CD4-positive, alpha-beta memory T cell (primary cell): ENCODE measurements at regions not wholly inside any gene's neighbourhood (a gene's known extent, or its start where the extent isn't known, plus 50 kb on each side); places are given as distances from the start of the nearest gene placed in this dataset.

Experiments
- CTCF ChIA-PET: fragments of 350-600 bp; sonication (Branson Sonifier 250); formaldehyde crosslinking; loops from one replicate; lab custom pipeline; 2021; ENCODE audit warnings: inconsistent platforms; ENCODE audit not compliant: partially characterized antibody; lab: Charles Lee
- POLR2A ChIA-PET: fragments of 350-600 bp; sonication (Branson Sonifier 250); formaldehyde crosslinking; loops from one replicate; lab custom pipeline; 2021; ENCODE audit not compliant: partially characterized antibody; lab: Charles Lee
- DNase-seq, 5 donors: peaks; one replicate each; pipeline versions ENCODE4 v3.0.0 to v3.0.0-alpha.2; 2020 to 2022; ENCODE audit warnings: mixed read lengths in 1 of 5
- H3K27ac ChIP-seq: one replicate; pipeline ENCODE4 v1.7.0; 2013; ENCODE audit warnings: low read depth, low read length
- H3K27me3 ChIP-seq: 2 replicates; pipeline ENCODE4 v1.7.0; 2013; ENCODE audit warnings: mild to moderate bottlenecking, low read length, moderate library complexity; ENCODE audit not compliant: insufficient read depth
- H3K36me3 ChIP-seq: 2 replicates; pipeline ENCODE4 v1.7.0; 2013; ENCODE audit warnings: mild to moderate bottlenecking, low read length, moderate library complexity; ENCODE audit not compliant: insufficient read depth
- H3K4me1 ChIP-seq: 2 replicates; pipeline ENCODE4 v1.7.0; 2013; ENCODE audit warnings: mild to moderate bottlenecking, low read length, moderate library complexity; ENCODE audit not compliant: insufficient read depth
- H3K4me3 ChIP-seq, 2 donors: one replicate each; pipeline ENCODE4 v1.7.0; 2013; ENCODE audit warnings: low read length in 2 of 2, mild to moderate bottlenecking in 1 of 2
- H3K9me3 ChIP-seq, 2 donors: one replicate each; pipeline ENCODE4 v1.7.0; 2013; ENCODE audit warnings: low read length in 2 of 2, control low read depth in 1 of 2; ENCODE audit not compliant: control insufficient read depth in 1 of 2
- H3K27ac Mint-ChIP-seq, 7 donors: one replicate each; pipeline ENCODE4 v1.8.0; 2020 to 2021; ENCODE audit warnings: mixed read lengths in 7 of 7, mild to moderate bottlenecking in 6 of 7, inconsistent platforms in 3 of 7, moderate library complexity in 3 of 7
- H3K27me3 Mint-ChIP-seq, 2 donors: one replicate each; pipeline ENCODE4 v1.8.0; 2020 to 2021; ENCODE audit warnings: mixed read lengths in 2 of 2
- H3K36me3 Mint-ChIP-seq, 2 donors: one replicate each; pipeline ENCODE4 v1.8.0; 2020 to 2021; ENCODE audit warnings: mixed read lengths in 2 of 2, inconsistent platforms in 1 of 2, mild to moderate bottlenecking in 1 of 2
- H3K4me1 Mint-ChIP-seq, 4 donors: one replicate each; pipeline ENCODE4 v1.8.0; 2020 to 2021; ENCODE audit warnings: mixed read lengths in 4 of 4, mild to moderate bottlenecking in 1 of 4
- H3K4me3 Mint-ChIP-seq, 8 donors: one replicate each; pipeline ENCODE4 v1.8.0; 2020 to 2021; ENCODE audit warnings: mixed read lengths in 8 of 8, mild to moderate bottlenecking in 7 of 8, moderate library complexity in 6 of 8, inconsistent platforms in 3 of 8
- H3K9me3 Mint-ChIP-seq, 8 donors: one replicate each; pipeline ENCODE4 v1.8.0; 2020 to 2021; ENCODE audit warnings: mixed read lengths in 8 of 8, mild to moderate bottlenecking in 5 of 8, inconsistent platforms in 3 of 8, moderate library complexity in 1 of 8
- intact Hi-C: fragments of 100-400 bp; cut with micrococcal nuclease; formaldehyde crosslinking; loops from one replicate; pipeline ENCODE4 v1.15.1; 2023

DNA sequence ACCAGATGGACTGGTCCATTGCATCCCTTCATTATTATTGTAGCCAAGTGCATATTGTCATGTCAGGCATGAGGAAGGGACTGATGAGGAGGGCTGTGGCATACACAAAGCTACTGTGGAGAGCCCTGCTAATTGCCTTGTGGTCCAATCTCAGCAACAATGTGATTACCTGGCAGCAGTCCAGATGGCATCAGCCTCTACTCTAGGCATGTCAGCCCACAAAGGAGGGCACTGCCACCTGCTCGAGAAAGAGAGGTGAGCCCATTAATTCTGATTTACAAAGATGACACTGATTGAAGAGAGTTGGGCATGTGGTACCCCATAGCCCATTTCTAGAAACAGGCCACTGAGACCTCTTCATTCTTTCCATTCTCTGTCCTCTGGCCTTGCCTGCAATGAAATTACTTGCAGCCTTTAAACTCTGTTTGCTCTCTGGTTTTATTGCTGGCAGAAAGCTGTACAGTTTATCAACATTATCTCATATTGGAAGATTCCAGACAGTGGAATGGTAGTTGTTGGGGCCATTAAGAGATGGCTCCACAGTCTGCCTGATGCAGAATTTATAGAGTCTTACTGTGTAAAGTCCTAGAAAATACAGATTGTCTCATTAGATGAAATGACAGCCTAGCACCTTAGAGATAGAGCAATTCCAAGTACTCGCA lies 307.7 kb downstream of the ARPP21 start:
- Mint-ChIP-seq H3K27me3 (no peaks in the 10 kb centered on the region), H3K9me3 (peaks cover 0 to 3% (median 0%) of the 10 kb centered on the region in 8 donors), H3K4me3 (no peak overlapping the region), H3K4me1 (no peaks in the 10 kb centered on the region), H3K27ac (no peak overlapping the region), H3K36me3 (no peaks in the 10 kb centered on the region)
- H3K9me3 ChIP-seq = no peaks in the 10 kb centered on the region
- H3K4me1 ChIP-seq = no peaks in the 10 kb centered on the region
- intact Hi-C loops = no loop called here
- H3K4me3 ChIP-seq = no peak overlapping the region
- POLR2A ChIA-PET = interaction anchor here (0.7 kb wide), 1 partner anchor 1633 kb away, joined by 3 read pairs; no protein-coding TSS in a partner anchor
- CTCF ChIA-PET = no interaction called here
- no peak overlapping the region for H3K27ac ChIP-seq
- no peaks in the 10 kb centered on the region for H3K27me3 ChIP-seq
- no peak for DNase-seq
- H3K36me3 ChIP-seq = no peaks in the 10 kb centered on the region

DNA sequence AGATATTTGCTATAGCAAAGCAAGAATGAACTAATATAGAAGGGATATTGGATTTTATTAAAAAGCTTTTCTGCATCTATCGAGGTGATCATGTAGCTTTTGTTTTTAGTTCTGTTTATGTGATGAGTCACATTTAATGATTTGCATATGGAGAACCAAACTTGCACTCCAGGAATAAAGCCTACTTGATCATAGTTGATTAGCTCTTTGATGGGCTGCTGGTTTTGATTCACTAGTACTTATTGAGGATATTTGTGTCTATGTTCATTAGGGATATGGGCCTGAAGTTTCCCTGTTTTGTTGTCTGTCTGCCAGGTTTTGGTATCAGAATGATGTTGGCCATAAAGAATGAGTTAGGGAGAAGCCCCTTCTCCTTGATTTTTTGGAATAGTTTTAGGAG lies 310.7 kb downstream of the ARPP21 start:
- H3K36me3 ChIP-seq = no peaks in the 10 kb centered on the region
- Mint-ChIP-seq H3K27me3 (peaks cover 0 to 2% of the 10 kb centered on the region in 2 donors), H3K4me3 (no peak overlapping the region), H3K36me3 (no peaks in the 10 kb centered on the region), H3K4me1 (no peaks in the 10 kb centered on the region), H3K27ac (no peak overlapping the region), H3K9me3 (peaks cover 0 to 3% (median 0%) of the 10 kb centered on the region in 8 donors)
- no peaks in the 10 kb centered on the region for H3K4me1 ChIP-seq
- ChIA-PET CTCF (no interaction called here), POLR2A (no interaction called here)
- H3K4me3 ChIP-seq = no peak overlapping the region
- intact Hi-C loops = no loop called here
- no peaks in the 10 kb centered on the region for H3K27me3 ChIP-seq
- no peak overlapping the region for H3K27ac ChIP-seq
- DNase-seq = no peak
- no peaks in the 10 kb centered on the region for H3K9me3 ChIP-seq

DNA sequence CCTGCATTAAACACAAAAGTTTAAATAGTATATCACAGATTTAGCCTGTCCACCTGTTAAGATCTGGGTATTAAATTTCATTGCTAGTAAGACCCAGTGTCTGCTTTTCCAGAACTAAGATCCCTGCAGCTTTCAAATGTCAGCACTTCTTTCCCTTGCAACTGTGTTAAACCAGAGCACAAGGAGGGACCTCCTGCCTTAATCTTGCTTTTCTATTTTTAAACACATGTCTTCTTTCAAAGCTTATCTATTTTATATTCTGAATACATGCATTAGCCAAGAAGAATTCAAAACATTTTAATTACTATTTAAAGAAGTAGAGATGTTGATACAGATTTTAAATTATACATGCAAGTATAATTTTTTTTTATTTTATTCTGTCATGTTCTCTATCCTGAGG lies 315.1 kb downstream of the ARPP21 start:
- intact Hi-C loops = no loop called here
- H3K27me3 Mint-ChIP-seq = peaks cover 0 to 2% of the 10 kb centered on the region in 2 donors
- peaks cover 0 to 2% (median 0%) of the 10 kb centered on the region in 4 donors for H3K4me1 Mint-ChIP-seq
- no peaks in the 10 kb centered on the region for H3K27me3 ChIP-seq
- ChIA-PET CTCF (no interaction called here), POLR2A (no interaction called here)
- no peak overlapping the region for H3K4me3 ChIP-seq
- peaks cover 0 to 7% (median 2%) of the 10 kb centered on the region in 8 donors for H3K9me3 Mint-ChIP-seq
- H3K36me3 ChIP-seq = no peaks in the 10 kb centered on the region
- no peaks in the 10 kb centered on the region for H3K36me3 Mint-ChIP-seq
- H3K9me3 ChIP-seq = no peaks in the 10 kb centered on the region
- no peak for DNase-seq
- H3K27ac ChIP-seq = no peak overlapping the region
- no peak overlapping the region for H3K4me3 Mint-ChIP-seq
- H3K27ac Mint-ChIP-seq = no peak overlapping the region
- no peaks in the 10 kb centered on the region for H3K4me1 ChIP-seq

DNA sequence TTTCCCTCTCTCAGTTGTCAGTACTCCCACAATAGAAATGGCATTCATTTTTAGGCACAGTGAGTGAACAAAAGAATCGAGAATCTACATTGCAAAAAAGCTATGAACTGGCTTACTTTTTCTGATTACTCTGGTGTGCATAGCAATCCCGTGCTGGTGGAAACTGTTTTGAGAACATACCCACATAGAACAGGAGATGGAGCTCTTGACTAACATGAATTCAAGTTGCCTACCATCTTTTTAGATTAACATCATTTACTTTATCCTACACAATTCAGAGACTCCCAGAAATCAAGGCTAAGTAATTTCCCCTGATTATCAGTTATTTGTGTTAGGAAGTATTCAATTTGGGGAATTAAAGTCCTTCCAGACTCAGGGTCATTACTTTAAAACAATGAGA lies 326.6 kb downstream of the ARPP21 start:
- DNase-seq = no peak
- Histone ChIP-seq H3K4me1 (no peaks in the 10 kb centered on the region), H3K27me3 (no peaks in the 10 kb centered on the region), H3K9me3 (no peaks in the 10 kb centered on the region), H3K36me3 (no peaks in the 10 kb centered on the region), H3K27ac (no peak overlapping the region), H3K4me3 (no peak overlapping the region)
- Mint-ChIP-seq H3K36me3 (no peaks in the 10 kb centered on the region), H3K27me3 (no peaks in the 10 kb centered on the region), H3K9me3 (peaks cover 0 to 1% (median 0%) of the 10 kb centered on the region in 8 donors), H3K4me3 (no peak overlapping the region), H3K27ac (no peak overlapping the region), H3K4me1 (peaks cover 0 to 3% (median 3%) of the 10 kb centered on the region in 4 donors)
- ChIA-PET CTCF (no interaction called here), POLR2A (no interaction called here)
- intact Hi-C loops = loop anchor here (5.0 to 10.0 kb wide), 2 partner anchors 901 to 989 kb away; no protein-coding TSS in a partner anchor

DNA sequence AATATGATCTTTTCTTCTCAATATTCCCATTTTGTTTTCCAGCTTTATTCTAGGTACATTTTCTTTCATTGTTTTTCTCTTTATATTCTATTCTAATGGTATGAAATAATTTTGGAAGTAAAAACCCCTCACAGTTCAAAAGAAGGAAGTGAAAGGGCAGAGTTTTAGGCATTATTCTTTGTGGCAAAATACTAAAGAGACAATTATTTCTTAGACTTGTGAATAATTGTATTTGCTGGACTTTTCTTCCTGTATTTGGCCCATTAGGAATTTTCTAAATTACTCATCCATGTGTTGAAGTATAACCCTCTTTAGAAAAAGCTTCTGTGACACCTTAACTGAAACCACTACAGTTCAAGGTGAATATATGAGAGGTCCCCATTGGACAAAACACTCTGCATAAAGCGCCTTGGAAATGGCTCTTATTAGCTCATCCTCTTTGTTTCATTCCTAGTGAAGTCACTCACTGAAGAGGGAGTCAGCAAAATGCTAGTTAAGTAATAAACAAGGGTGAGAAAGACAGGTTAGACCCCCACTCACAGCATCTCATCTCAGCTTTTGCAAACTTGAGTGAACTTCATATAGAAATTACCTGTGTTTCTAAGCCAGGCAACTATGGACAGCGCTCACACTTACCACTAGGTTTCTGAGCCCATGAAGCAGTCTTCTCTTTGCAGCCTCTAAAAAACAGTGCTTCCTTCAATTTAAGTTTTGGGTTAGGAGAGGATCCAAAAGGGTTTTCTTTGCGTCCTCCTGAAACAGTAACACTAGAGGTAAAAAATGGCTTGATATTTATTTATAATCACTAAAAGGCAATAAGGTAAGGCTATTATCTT lies 327.5 kb downstream of the ARPP21 start:
- no peak for DNase-seq
- H3K36me3 Mint-ChIP-seq = no peaks in the 10 kb centered on the region
- H3K27ac Mint-ChIP-seq = no peak overlapping the region
- no peaks in the 10 kb centered on the region for H3K27me3 Mint-ChIP-seq
- H3K9me3 Mint-ChIP-seq = peaks cover 0 to 1% (median 0%) of the 10 kb centered on the region in 8 donors
- peaks cover 0 to 5% (median 3%) of the 10 kb centered on the region in 4 donors for H3K4me1 Mint-ChIP-seq
- Histone ChIP-seq H3K27me3 (no peaks in the 10 kb centered on the region), H3K27ac (no peak overlapping the region), H3K9me3 (no peaks in the 10 kb centered on the region), H3K36me3 (no peaks in the 10 kb centered on the region), H3K4me3 (no peak overlapping the region), H3K4me1 (no peaks in the 10 kb centered on the region)
- no peak overlapping the region for H3K4me3 Mint-ChIP-seq
- intact Hi-C loops = loop anchor here (5.0 to 10.0 kb wide), 2 partner anchors 900 to 988 kb away; no protein-coding TSS in a partner anchor
- ChIA-PET POLR2A (no interaction called here), CTCF (no interaction called here)

DNA sequence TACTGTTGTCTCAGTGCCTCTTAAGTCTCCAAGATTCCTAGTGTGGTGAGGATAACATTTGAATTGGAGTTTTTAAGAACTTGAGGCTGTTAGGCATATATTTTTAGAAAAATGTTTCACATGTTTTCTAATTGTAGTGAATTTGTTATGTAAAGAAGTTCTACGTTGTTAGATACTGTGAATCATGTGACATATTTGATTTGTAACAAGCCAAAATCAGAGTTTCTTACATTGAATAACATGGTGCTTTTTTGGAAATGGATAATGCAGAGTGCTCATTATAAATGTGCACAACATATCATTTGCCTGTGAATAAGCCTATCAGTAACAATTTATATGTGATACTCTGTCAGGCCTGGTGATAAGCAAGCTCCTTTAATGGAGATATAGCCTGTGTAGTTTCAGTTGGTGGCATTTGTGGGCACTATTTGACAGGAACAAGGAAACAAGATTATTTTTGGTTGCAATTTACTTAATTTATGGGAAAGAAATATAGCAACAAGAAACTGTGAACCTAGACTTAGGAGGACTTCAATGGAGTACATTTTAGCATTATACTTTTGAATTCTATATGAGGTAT lies 328.8 kb downstream of the ARPP21 start:
- intact Hi-C loops = loop anchor here (5.0 to 10.0 kb wide), 2 partner anchors 899 to 987 kb away; no protein-coding TSS in a partner anchor
- H3K27ac ChIP-seq = no peak overlapping the region
- no peak overlapping the region for H3K27ac Mint-ChIP-seq

DNA sequence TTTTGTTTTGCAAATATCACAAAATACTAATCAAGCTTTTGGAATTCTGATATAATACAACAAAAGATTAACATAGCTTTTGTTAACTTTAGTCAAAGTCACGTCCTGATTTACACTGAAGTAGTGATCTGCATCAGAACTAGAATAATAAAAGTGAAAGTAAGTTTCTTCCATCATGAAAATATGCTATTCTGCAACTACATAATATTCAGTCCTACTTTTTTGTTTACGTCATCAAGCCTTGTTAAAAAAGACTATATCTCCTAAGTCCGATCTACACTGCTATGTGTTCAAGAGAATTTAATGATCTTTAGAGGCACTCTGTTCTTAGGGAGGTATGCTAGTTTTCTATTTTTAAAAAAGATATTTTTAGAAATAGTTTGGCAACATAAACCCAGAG lies 330.1 kb downstream of the ARPP21 start:
- H3K4me1 Mint-ChIP-seq = peaks cover 0 to 5% (median 3%) of the 10 kb centered on the region in 4 donors
- Histone ChIP-seq H3K4me3 (no peak overlapping the region), H3K4me1 (no peaks in the 10 kb centered on the region), H3K36me3 (no peaks in the 10 kb centered on the region), H3K27me3 (no peaks in the 10 kb centered on the region), H3K27ac (no peak overlapping the region), H3K9me3 (no peaks in the 10 kb centered on the region)
- H3K9me3 Mint-ChIP-seq = peaks cover 0 to 6% (median 0%) of the 10 kb centered on the region in 8 donors
- no peaks in the 10 kb centered on the region for H3K27me3 Mint-ChIP-seq
- no peak overlapping the region for H3K27ac Mint-ChIP-seq
- H3K4me3 Mint-ChIP-seq = no peak overlapping the region
- no peak for DNase-seq
- no peaks in the 10 kb centered on the region for H3K36me3 Mint-ChIP-seq
- ChIA-PET CTCF (no interaction called here), POLR2A (no interaction called here)
- intact Hi-C loops = loop anchor here (5.0 to 10.0 kb wide), 2 partner anchors 898 to 985 kb away; no protein-coding TSS in a partner anchor

More for the DNA sequence above, 328.8 kb downstream of the ARPP21 start:
- Histone ChIP-seq H3K4me3 (no peak overlapping the region), H3K27me3 (no peaks in the 10 kb centered on the region), H3K9me3 (no peaks in the 10 kb centered on the region), H3K4me1 (no peaks in the 10 kb centered on the region), H3K36me3 (no peaks in the 10 kb centered on the region)
- peaks cover 0 to 5% (median 3%) of the 10 kb centered on the region in 4 donors for H3K4me1 Mint-ChIP-seq
- H3K9me3 Mint-ChIP-seq = peaks cover 0 to 4% (median 0%) of the 10 kb centered on the region in 8 donors
- no peak overlapping the region for H3K4me3 Mint-ChIP-seq
- no peaks in the 10 kb centered on the region for H3K36me3 Mint-ChIP-seq
- H3K27me3 Mint-ChIP-seq = no peaks in the 10 kb centered on the region
- POLR2A ChIA-PET = no interaction called here
- CTCF ChIA-PET = no interaction called here
- no peak for DNase-seq
